Right lobe of liver (tissue), 4 donors: ENCODE measurements at regions not wholly inside any gene's neighbourhood (a gene's known extent, or its start where the extent isn't known, plus 50 kb on each side); places are given as distances from the start of the nearest gene placed in this dataset.

Experiments used
- POLR2A ChIP-seq: fragments of 450-650 bp; IDR thresholded peaks from one replicate; pipeline ENCODE4 v1.6.1; 2017; ENCODE audit warnings: antibody characterized with exemption, mild to moderate bottlenecking
- TF ChIP-seq, protein P1 (sequence below), 4 donors: fragments of 200-600 bp in 3 of 4; fragments of 450-650 bp in 1 of 4; IDR thresholded peaks; one replicate each; pipeline versions ENCODE4 v1.5.1 to v1.8.0; 2016 to 2022; ENCODE audit warnings: antibody characterized with exemption in 4 of 4, mild to moderate bottlenecking in 2 of 4
- donor health status: DM: no; HTN: no; CAD: no.
- donor health status: DM: no; HTN: no; CAD: no.
- donor health status: DM: no; HTN: yes; CAD: no.

DNA sequence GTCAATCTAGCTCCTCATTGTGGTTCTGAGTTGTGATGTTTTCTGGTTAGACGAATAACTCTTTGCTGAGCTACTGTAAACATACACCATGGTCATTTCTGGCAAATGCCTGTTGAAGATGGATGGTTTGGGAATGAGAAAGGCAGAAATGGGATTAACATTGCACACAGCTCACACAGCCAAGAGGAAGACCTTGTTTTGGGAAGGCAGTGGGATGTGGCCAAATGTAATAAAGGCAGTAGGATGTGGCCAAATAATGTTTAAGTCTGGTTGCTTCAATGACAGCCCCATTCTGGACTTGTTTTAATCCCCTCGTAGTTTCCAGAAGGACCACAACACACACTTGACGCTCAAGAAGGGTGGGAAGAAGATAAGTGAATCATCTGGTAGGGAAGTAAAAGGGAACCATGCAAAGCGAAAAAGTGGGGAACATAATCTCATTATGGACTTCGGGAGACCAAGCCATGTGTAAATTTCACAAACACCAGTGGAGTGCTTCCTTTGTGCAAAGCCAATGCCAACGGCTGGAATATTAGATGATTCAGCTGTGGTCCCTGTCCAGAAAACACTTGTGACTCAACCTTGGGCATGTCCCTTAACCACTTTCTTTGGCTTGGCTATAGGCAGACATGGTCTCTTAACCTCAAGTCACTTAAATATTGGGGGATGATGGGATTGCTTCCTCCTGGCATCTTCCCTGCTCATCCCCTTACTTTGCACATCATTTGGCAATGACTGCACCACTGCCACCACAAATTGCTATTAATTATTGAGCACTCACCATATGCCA lies 284.4 kb upstream of the CRY1 start:
- TF ChIP-seq, protein P1, sequence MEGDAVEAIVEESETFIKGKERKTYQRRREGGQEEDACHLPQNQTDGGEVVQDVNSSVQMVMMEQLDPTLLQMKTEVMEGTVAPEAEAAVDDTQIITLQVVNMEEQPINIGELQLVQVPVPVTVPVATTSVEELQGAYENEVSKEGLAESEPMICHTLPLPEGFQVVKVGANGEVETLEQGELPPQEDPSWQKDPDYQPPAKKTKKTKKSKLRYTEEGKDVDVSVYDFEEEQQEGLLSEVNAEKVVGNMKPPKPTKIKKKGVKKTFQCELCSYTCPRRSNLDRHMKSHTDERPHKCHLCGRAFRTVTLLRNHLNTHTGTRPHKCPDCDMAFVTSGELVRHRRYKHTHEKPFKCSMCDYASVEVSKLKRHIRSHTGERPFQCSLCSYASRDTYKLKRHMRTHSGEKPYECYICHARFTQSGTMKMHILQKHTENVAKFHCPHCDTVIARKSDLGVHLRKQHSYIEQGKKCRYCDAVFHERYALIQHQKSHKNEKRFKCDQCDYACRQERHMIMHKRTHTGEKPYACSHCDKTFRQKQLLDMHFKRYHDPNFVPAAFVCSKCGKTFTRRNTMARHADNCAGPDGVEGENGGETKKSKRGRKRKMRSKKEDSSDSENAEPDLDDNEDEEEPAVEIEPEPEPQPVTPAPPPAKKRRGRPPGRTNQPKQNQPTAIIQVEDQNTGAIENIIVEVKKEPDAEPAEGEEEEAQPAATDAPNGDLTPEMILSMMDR (IDR thresholded peaks at IDR 0.05), result no peak
- no peak for TF ChIP-seq POLR2A
